SK-N-MC (cell line): ENCODE measurements at regions not wholly inside any gene's neighbourhood (a gene's known extent, or its start where the extent isn't known, plus 50 kb on each side); places are given as distances from the start of the nearest gene placed in this dataset.

Experiments
- DNase-seq: peaks from one replicate; pipeline ENCODE4 v3.0.0-alpha.2; 2011; ENCODE audit warnings: low read depth, low spot score
- H3K27ac ChIP-seq: fragments of 200-600 bp; sonication (generic); 2 replicates; pipeline ENCODE4 v1.5.1; 2016; ENCODE audit warnings: mixed run types
- H3K36me3 ChIP-seq: fragments of 200-600 bp; sonication (generic); 2 replicates; pipeline ENCODE4 v1.6.1; 2017; ENCODE audit warnings: antibody characterized with exemption, low read length, mixed read lengths; ENCODE audit not compliant: insufficient read depth
- H3K4me3 ChIP-seq: fragments of 200-600 bp; sonication (generic); 2 replicates; pipeline ENCODE4 v1.5.1; 2016
- H3K9ac ChIP-seq: fragments of 200-600 bp; sonication (generic); 2 replicates; pipeline ENCODE4 v1.8.0; 2017; ENCODE audit warnings: mixed run types, mixed read lengths; ENCODE audit not compliant: insufficient read length
- H3K9me3 ChIP-seq: fragments of 200-600 bp; sonication (generic); 2 replicates; pipeline ENCODE4 v1.6.1; 2017; ENCODE audit warnings: low read depth, mild to moderate bottlenecking, antibody characterized with exemption, low read length, moderate library complexity, mixed read lengths
- EZH2 ChIP-seq: fragments of 200-600 bp; sonication (generic); IDR thresholded peaks from one replicate; pipeline ENCODE4 v1.6.1; 2017; ENCODE audit warnings: antibody characterized with exemption
- FOXP2 ChIP-seq: optimal IDR thresholded peaks from 2 replicates; pipeline ENCODE3; 2011; ENCODE audit warnings: mild to moderate bottlenecking, moderate library complexity; ENCODE audit not compliant: insufficient read depth; ENCODE audit errors: extremely low read length, control extremely low read depth
- POLR2AphosphoS5 ChIP-seq: IDR thresholded peaks from 2 replicates; pipeline ENCODE4 v1.6.1; 2012; ENCODE audit warnings: mild to moderate bottlenecking, low read depth, low read length, borderline replicate concordance

GRCh38 chr2:13921245-13921644 lies 711.3 kb upstream of the LRATD1 start:
- Histone ChIP-seq H3K9me3 (no peaks in the 10 kb centered on the region), H3K36me3 (no peaks in the 10 kb centered on the region), H3K27ac (no peak overlapping the region), H3K4me3 (no peak overlapping the region), H3K9ac (no peak overlapping the region)
- no peak for DNase-seq
- TF ChIP-seq POLR2AphosphoS5 (no peak), EZH2 (no peak), FOXP2 (no peak)

GRCh38 chr2:13923823-13924222 lies 708.7 kb upstream of the LRATD1 start:
- Histone ChIP-seq H3K9ac (no peak overlapping the region), H3K4me3 (no peak overlapping the region), H3K27ac (no peak overlapping the region), H3K9me3 (no peaks in the 10 kb centered on the region), H3K36me3 (no peaks in the 10 kb centered on the region)
- DNase-seq: no peak
- no peak for TF ChIP-seq FOXP2
- TF ChIP-seq EZH2: no peak
- no peak for TF ChIP-seq POLR2AphosphoS5

- DNase-seq: no peak
- Histone ChIP-seq H3K9ac (no peak overlapping the region), H3K36me3 (no peaks in the 10 kb centered on the region), H3K27ac (no peak overlapping the region), H3K4me3 (no peak overlapping the region), H3K9me3 (no peaks in the 10 kb centered on the region)
- TF ChIP-seq EZH2: no peak
- no peak for TF ChIP-seq POLR2AphosphoS5
- TF ChIP-seq FOXP2: no peak
These were observed 690.4 kb upstream of the LRATD1 start for GRCh38 chr2:13942111-13942510.

- DNase-seq: no peak
- H3K36me3 ChIP-seq: no peaks in the 10 kb centered on the region
- H3K9me3 ChIP-seq: no peaks in the 10 kb centered on the region
- H3K9ac ChIP-seq: no peak overlapping the region
- H3K27ac ChIP-seq: no peak overlapping the region
- H3K4me3 ChIP-seq: no peak overlapping the region
- no peak for TF ChIP-seq EZH2
These were observed 681.8 kb upstream of the LRATD1 start for GRCh38 chr2:13950761-13951160.

- Histone ChIP-seq H3K36me3 (no peaks in the 10 kb centered on the region), H3K27ac (no peak overlapping the region), H3K4me3 (no peak overlapping the region), H3K9me3 (no peaks in the 10 kb centered on the region), H3K9ac (no peak overlapping the region)
- TF ChIP-seq EZH2: no peak
- no peak for TF ChIP-seq FOXP2
- no peak for TF ChIP-seq POLR2AphosphoS5
- DNase-seq: no peak
These were observed 663.7 kb upstream of the LRATD1 start for GRCh38 chr2:13968811-13969210.

GRCh38 chr2:13986119-13986720 lies 646.3 kb upstream of the LRATD1 start:
- H3K4me3 ChIP-seq: no peak overlapping the region
- DNase-seq: no peak
- H3K27ac ChIP-seq: no peak overlapping the region
- H3K36me3 ChIP-seq: no peaks in the 10 kb centered on the region
- TF ChIP-seq POLR2AphosphoS5: no peak
- no peaks in the 10 kb centered on the region for H3K9me3 ChIP-seq
- H3K9ac ChIP-seq: no peak overlapping the region

- TF ChIP-seq POLR2AphosphoS5 (no peak), EZH2 (no peak), FOXP2 (no peak)
- Histone ChIP-seq H3K36me3 (no peaks in the 10 kb centered on the region), H3K9me3 (no peaks in the 10 kb centered on the region), H3K4me3 (no peak overlapping the region), H3K9ac (no peak overlapping the region), H3K27ac (no peak overlapping the region)
- DNase-seq: no peak
These were observed 636.0 kb upstream of the LRATD1 start for GRCh38 chr2:13996527-13996926.

- Histone ChIP-seq H3K36me3 (no peaks in the 10 kb centered on the region), H3K9ac (no peak overlapping the region), H3K9me3 (no peaks in the 10 kb centered on the region), H3K27ac (no peak overlapping the region), H3K4me3 (no peak overlapping the region)
- no peak for TF ChIP-seq EZH2
- TF ChIP-seq FOXP2: no peak
- TF ChIP-seq POLR2AphosphoS5: no peak
- no peak for DNase-seq
These were observed 621.3 kb upstream of the LRATD1 start for GRCh38 chr2:14011190-14011589.

GRCh38 chr2:14015113-14015630 lies 617.3 kb upstream of the LRATD1 start:
- Histone ChIP-seq H3K27ac (no peak overlapping the region), H3K9me3 (no peaks in the 10 kb centered on the region), H3K9ac (no peak overlapping the region), H3K4me3 (no peak overlapping the region), H3K36me3 (no peaks in the 10 kb centered on the region)
- TF ChIP-seq FOXP2: no peak
- no peak for TF ChIP-seq POLR2AphosphoS5
- TF ChIP-seq EZH2: no peak
- no peak for DNase-seq
